Endothelial cell of umbilical vein (primary cell): ENCODE measurements at regions not wholly inside any gene's neighbourhood (a gene's known extent, or its start where the extent isn't known, plus 50 kb on each side); places are given as distances from the start of the nearest gene placed in this dataset.

ENCODE experiments used
- BruUV-seq: library from RNA; stranded (reverse); fragments of 400-500 nt; replicated peaks from 2 replicates; lab custom pipeline; 2021; lab: Mats Ljungman, UMichigan
- CTCF ChIA-PET: fragments of 300-600, 350-600 bp; sonication (Branson Sonifier 250); formaldehyde crosslinking; loops from one replicate; lab custom pipeline; 2021; ENCODE audit warnings: antibody characterized with exemption, inconsistent platforms; lab: Charles Lee
- POLR2A ChIA-PET: fragments of 300-600, 350-600 bp; sonication (Branson Sonifier 250); formaldehyde crosslinking; loops from one replicate; lab custom pipeline; 2021; ENCODE audit warnings: antibody characterized with exemption, inconsistent platforms; lab: Charles Lee
- DNase-seq: peaks from one replicate; pipeline ENCODE4 v3.0.0-alpha.2; 2011; ENCODE audit warnings: low read depth, low spot score
- FAIRE-seq: peaks from 2 replicates; lab custom pipeline; 2011; peaks lifted over from hg19 to GRCh38; lab: Jason Lieb, UNC
- H2AFZ ChIP-seq: 2 replicates; pipeline ENCODE4 v1.6.0; 2012; ENCODE audit warnings: low read depth, low read length, control low read depth, inconsistent platforms
- H3K27ac ChIP-seq: 2 replicates; pipeline ENCODE4 v1.5.1; 2011; ENCODE audit warnings: low read depth, mild to moderate bottlenecking, control low read depth, low read length, moderate library complexity; ENCODE audit not compliant: insufficient read depth
- H3K27me3 ChIP-seq, 2 experiments: 2 replicates each; pipeline versions ENCODE4 v1.6.0 to v1.6.1; 2011; ENCODE audit warnings: low read length in 2 of 2, mixed read lengths in 1 of 2; ENCODE audit not compliant: control insufficient read depth in 2 of 2, insufficient read depth in 2 of 2
- H3K36me3 ChIP-seq, 2 experiments: 2 replicates in 1 of 2; 3 replicates in 1 of 2; pipeline ENCODE4 v1.5.1; 2011; ENCODE audit warnings: low read length in 2 of 2, mild to moderate bottlenecking in 1 of 2, moderate library complexity in 1 of 2; ENCODE audit not compliant: control insufficient read depth in 2 of 2, insufficient read depth in 2 of 2; ENCODE audit errors: extremely low read depth in 1 of 2
- H3K4me1 ChIP-seq: 3 replicates; pipeline ENCODE4 v1.5.1; 2011; ENCODE audit warnings: mild to moderate bottlenecking, low read length; ENCODE audit not compliant: control insufficient read depth, insufficient read depth; ENCODE audit errors: extremely low read depth
- H3K4me2 ChIP-seq: 2 replicates; pipeline ENCODE4 v1.6.1; 2011; ENCODE audit warnings: low read length, control low read depth, mixed read lengths; ENCODE audit not compliant: insufficient read depth
- H3K4me3 ChIP-seq, 3 experiments: fragments of 200-600 bp in 1 of 3; sonication (generic), shearing (Covaris generic) in 1 of 3; replicated peaks in 1 of 3; 2 replicates each; pipeline ENCODE4 v1.5.1; 2011 to 2016; ENCODE audit warnings: control low read depth in 3 of 3, low read length in 3 of 3, mild to moderate bottlenecking in 2 of 3, inconsistent platforms in 1 of 3, low read depth in 1 of 3, moderate library complexity in 1 of 3; ENCODE audit not compliant: insufficient read depth in 1 of 3
- H3K79me2 ChIP-seq: 2 replicates; pipeline ENCODE4 v1.6.0; 2012; ENCODE audit warnings: low read length, inconsistent platforms; ENCODE audit not compliant: control insufficient read depth, insufficient read depth
- H3K9ac ChIP-seq: replicated peaks from 2 replicates; pipeline ENCODE3; 2011; ENCODE audit warnings: low read length, control low read depth; ENCODE audit not compliant: insufficient read depth; ENCODE audit errors: extremely low read depth
- H3K9me1 ChIP-seq: replicated peaks from 3 replicates; pipeline ENCODE4 v1.6.0; 2011; ENCODE audit warnings: mild to moderate bottlenecking, low read length; ENCODE audit not compliant: control insufficient read depth, insufficient read depth; ENCODE audit errors: extremely low read depth
- H3K9me3 ChIP-seq: replicated peaks from 2 replicates; pipeline ENCODE4 v1.5.1; 2012; ENCODE audit warnings: low read length, inconsistent platforms; ENCODE audit not compliant: control insufficient read depth, insufficient read depth
- H4K20me1 ChIP-seq: replicated peaks from 2 replicates; pipeline ENCODE3; 2011; ENCODE audit warnings: mild to moderate bottlenecking, low read length; ENCODE audit not compliant: control insufficient read depth, insufficient read depth; ENCODE audit errors: extremely low read depth
- CTCF ChIP-seq, 2 donors: IDR thresholded peaks; 1 replicate in 1 of 2; 2 replicates in 1 of 2; pipeline ENCODE4 v1.5.1; 2011; ENCODE audit warnings: low read length in 2 of 2, mild to moderate bottlenecking in 2 of 2, moderate library complexity in 2 of 2, control low read depth in 1 of 2, inconsistent platforms in 1 of 2, low read depth in 1 of 2; ENCODE audit not compliant: insufficient read depth in 1 of 2; ENCODE audit errors: extremely low read depth in 1 of 2
- EZH2 ChIP-seq: IDR thresholded peaks from 2 replicates; pipeline ENCODE4 v1.6.1; 2012; ENCODE audit warnings: borderline replicate concordance, low read depth, mild to moderate bottlenecking, moderate library complexity, low read length, inconsistent platforms; ENCODE audit not compliant: severe bottlenecking
- FOS ChIP-seq: IDR thresholded peaks from 2 replicates; pipeline ENCODE4 v1.6.1; 2011; ENCODE audit warnings: mild to moderate bottlenecking, low read length, moderate library complexity, borderline replicate concordance; ENCODE audit not compliant: insufficient read depth
- GATA2 ChIP-seq: IDR thresholded peaks from 2 replicates; pipeline ENCODE4 v1.7.0; 2011; ENCODE audit warnings: low read depth, mild to moderate bottlenecking, moderate library complexity, mixed read lengths, low read length; ENCODE audit not compliant: insufficient read length, insufficient read depth
- JUN ChIP-seq: IDR thresholded peaks from 2 replicates; pipeline ENCODE4 v1.6.1; 2011; ENCODE audit warnings: borderline replicate concordance, low read depth; ENCODE audit not compliant: insufficient read length, insufficient read depth
- MAX ChIP-seq: IDR thresholded peaks from 2 replicates; pipeline ENCODE4 v1.6.1; 2011; ENCODE audit not compliant: insufficient read depth, insufficient read length
- MYC ChIP-seq: IDR thresholded peaks from one replicate; pipeline ENCODE4 v1.6.1; 2011; ENCODE audit warnings: mild to moderate bottlenecking, low read depth, low read length
- POLR2A ChIP-seq: IDR thresholded peaks from 2 replicates; pipeline ENCODE4 v1.6.1; 2012; ENCODE audit warnings: low read depth, mild to moderate bottlenecking, control low read depth, low read length
- POLR2AphosphoS5 ChIP-seq: IDR thresholded peaks from 2 replicates; pipeline ENCODE4 v1.6.1; 2012; ENCODE audit warnings: low read depth, mild to moderate bottlenecking, control low read depth, low read length, moderate library complexity; ENCODE audit not compliant: insufficient read depth
- dilution Hi-C: fragments of 300-500 bp; cut with MboI; formaldehyde crosslinking; loops from one replicate; pipeline ENCODE4 v1.15.0; 2019; ENCODE audit warnings: low sequenced_read_pairs; ENCODE audit not compliant: extremely low pct_ligation_motif_present
- intact Hi-C: fragments of 100-400 bp; cut with micrococcal nuclease; formaldehyde crosslinking; loops from one replicate; pipeline ENCODE4 v1.10.0; 2022

- peaks cover 3% of the 10 kb centered on the region for H3K4me1 ChIP-seq
- H3K27ac ChIP-seq, result no peak overlapping the region
- no TSS peak for BruUV-seq
- no peaks in the 10 kb centered on the region for H3K9me3 ChIP-seq
- no peaks in the 10 kb centered on the region for H3K79me2 ChIP-seq
- no peak overlapping the region for H3K4me2 ChIP-seq
- no peak overlapping the region for H3K9ac ChIP-seq
- dilution Hi-C loops, result no loop called here
- no peaks in the 10 kb centered on the region for H4K20me1 ChIP-seq
- DNase-seq (no peak), FAIRE-seq (no peak)
- H3K9me1 ChIP-seq, result no peaks in the 10 kb centered on the region
- no peak overlapping the region for H3K4me3 ChIP-seq
- no peak for TF ChIP-seq MAX
- no peak for TF ChIP-seq POLR2AphosphoS5
- TF ChIP-seq FOS, result no peak
- no peak for TF ChIP-seq JUN
- TF ChIP-seq EZH2, result no peak
- no peak for TF ChIP-seq MYC
- no peak for TF ChIP-seq POLR2A
- TF ChIP-seq CTCF (IDR thresholded peaks at IDR 0.05; ENCODE audit: extremely low read depth in 1 of 2, insufficient read depth in 1 of 2, low read depth in 1 of 2, low read length in 2 of 2), result no peak
- no peak for TF ChIP-seq GATA2
- no peaks in the 10 kb centered on the region for H3K27me3 ChIP-seq
- no peaks in the 10 kb centered on the region for H3K36me3 ChIP-seq
- no peak overlapping the region for H2AFZ ChIP-seq
- intact Hi-C loops, result no loop called here
- ChIA-PET POLR2A (no interaction called here), CTCF (no interaction called here)
Measured at GRCh38 chr6:79302341-79302740, 67.9 kb upstream of the HMGN3 start.
